ENCODE measurements at regions not wholly inside any gene's neighbourhood (a gene's known extent, or its start where the extent isn't known, plus 50 kb on each side); places are given as distances from the start of the nearest gene placed in this dataset.

- H3K36me3 ChIP-seq (ENCODE audit: low read depth), result no peaks in the 10 kb centered on the region
- ATAC-seq (ENCODE audit: low read depth) (no peak), DNase-seq (ENCODE audit: low spot score) (no peak)
- no peaks in the 10 kb centered on the region for H3K27me3 ChIP-seq (ENCODE audit: insufficient read depth, poor library complexity, severe bottlenecking)
- no peaks in the 10 kb centered on the region for H3K9me3 ChIP-seq (ENCODE audit: severe bottlenecking)
- no peak for TF ChIP-seq CTCF (IDR thresholded peaks at IDR 0.05; ENCODE audit: poor library complexity, severe bottlenecking)
- H3K4me3 ChIP-seq (ENCODE audit: severe bottlenecking), result no peak overlapping the region
- H3K27ac ChIP-seq (ENCODE audit: poor library complexity, severe bottlenecking), result no peak overlapping the region
- H3K4me1 ChIP-seq (ENCODE audit: insufficient read depth, poor library complexity, severe bottlenecking), result peaks cover 18% of the 10 kb centered on the region
Observed at GRCh38 chr11:27207025-27207650, 155.9 kb downstream of the CCDC34 start.

- ATAC-seq (ENCODE audit: low read depth), result no peak
- no peaks in the 10 kb centered on the region for H3K9me3 ChIP-seq (ENCODE audit: severe bottlenecking)
- no peak for TF ChIP-seq CTCF (IDR thresholded peaks at IDR 0.05; ENCODE audit: poor library complexity, severe bottlenecking)
- H3K27ac ChIP-seq (ENCODE audit: poor library complexity, severe bottlenecking), result no peak overlapping the region
- no peaks in the 10 kb centered on the region for H3K27me3 ChIP-seq (ENCODE audit: insufficient read depth, poor library complexity, severe bottlenecking)
- H3K4me3 ChIP-seq (ENCODE audit: severe bottlenecking), result no peak overlapping the region
- DNase-seq (ENCODE audit: low spot score), result no peak
- peaks cover 29% of the 10 kb centered on the region for H3K4me1 ChIP-seq (ENCODE audit: insufficient read depth, poor library complexity, severe bottlenecking)
- H3K36me3 ChIP-seq (ENCODE audit: low read depth), result no peaks in the 10 kb centered on the region
Observed at GRCh38 chr11:27205779-27206570, 157.0 kb downstream of the CCDC34 start.

GRCh38 chr11:27205250-27205649 lies 157.8 kb downstream of the CCDC34 start:
- no peak for TF ChIP-seq CTCF (IDR thresholded peaks at IDR 0.05; ENCODE audit: poor library complexity, severe bottlenecking)

GRCh38 chr11:27204529-27204928 lies 158.5 kb downstream of the CCDC34 start:
- Histone ChIP-seq H3K27ac (ENCODE audit: poor library complexity, severe bottlenecking) (no peak overlapping the region), H3K4me3 (ENCODE audit: severe bottlenecking) (no peak overlapping the region), H3K36me3 (ENCODE audit: low read depth) (no peaks in the 10 kb centered on the region), H3K9me3 (ENCODE audit: severe bottlenecking) (no peaks in the 10 kb centered on the region), H3K27me3 (ENCODE audit: insufficient read depth, poor library complexity, severe bottlenecking) (no peaks in the 10 kb centered on the region), H3K4me1 (ENCODE audit: insufficient read depth, poor library complexity, severe bottlenecking) (peaks cover 22% of the 10 kb centered on the region)
- DNase-seq (ENCODE audit: low spot score) (no peak), ATAC-seq (ENCODE audit: low read depth) (no peak)
- peak; percentile 44 for TF ChIP-seq CTCF (IDR thresholded peaks at IDR 0.05; ENCODE audit: poor library complexity, severe bottlenecking)

More at GRCh38 chr11:27205250-27205649, 157.8 kb downstream of the CCDC34 start:
- Histone ChIP-seq H3K4me3 (ENCODE audit: severe bottlenecking) (no peak overlapping the region), H3K27ac (ENCODE audit: poor library complexity, severe bottlenecking) (no peak overlapping the region), H3K9me3 (ENCODE audit: severe bottlenecking) (no peaks in the 10 kb centered on the region), H3K27me3 (ENCODE audit: insufficient read depth, poor library complexity, severe bottlenecking) (no peaks in the 10 kb centered on the region), H3K36me3 (ENCODE audit: low read depth) (no peaks in the 10 kb centered on the region), H3K4me1 (ENCODE audit: insufficient read depth, poor library complexity, severe bottlenecking) (peaks cover 29% of the 10 kb centered on the region)
- DNase-seq (ENCODE audit: low spot score) (no peak), ATAC-seq (ENCODE audit: low read depth) (no peak)

All from RWPE2 (cell line).